ENCODE measurements at regions not wholly inside any gene's neighbourhood (a gene's known extent, or its start where the extent isn't known, plus 50 kb on each side); places are given as distances from the start of the nearest gene placed in this dataset.

DNA sequence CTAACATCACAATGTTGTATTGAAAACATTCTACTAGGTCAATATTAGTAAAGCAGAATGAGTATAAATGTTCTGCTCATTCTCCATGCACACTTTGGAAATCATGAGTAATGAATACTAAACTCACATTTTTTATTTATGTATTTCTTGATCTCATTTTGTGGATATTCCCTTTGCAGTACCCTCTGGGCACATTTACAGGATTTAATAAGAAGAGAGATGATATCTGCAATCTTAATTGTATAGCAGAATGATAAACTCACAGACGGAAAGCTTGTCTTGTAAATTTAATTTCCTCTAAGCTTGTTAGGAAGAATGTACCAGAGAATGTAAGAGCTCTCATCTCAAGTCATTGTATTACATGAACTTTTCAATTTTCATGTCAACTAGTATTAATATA, 1279.7 kb downstream of the PCDH7 start:
- Histone ChIP-seq H3K27ac (no peak overlapping the region), H3K4me3 (no peak overlapping the region)
- no peak for DNase-seq (ENCODE audit: low spot score)
- TF ChIP-seq, protein P1, sequence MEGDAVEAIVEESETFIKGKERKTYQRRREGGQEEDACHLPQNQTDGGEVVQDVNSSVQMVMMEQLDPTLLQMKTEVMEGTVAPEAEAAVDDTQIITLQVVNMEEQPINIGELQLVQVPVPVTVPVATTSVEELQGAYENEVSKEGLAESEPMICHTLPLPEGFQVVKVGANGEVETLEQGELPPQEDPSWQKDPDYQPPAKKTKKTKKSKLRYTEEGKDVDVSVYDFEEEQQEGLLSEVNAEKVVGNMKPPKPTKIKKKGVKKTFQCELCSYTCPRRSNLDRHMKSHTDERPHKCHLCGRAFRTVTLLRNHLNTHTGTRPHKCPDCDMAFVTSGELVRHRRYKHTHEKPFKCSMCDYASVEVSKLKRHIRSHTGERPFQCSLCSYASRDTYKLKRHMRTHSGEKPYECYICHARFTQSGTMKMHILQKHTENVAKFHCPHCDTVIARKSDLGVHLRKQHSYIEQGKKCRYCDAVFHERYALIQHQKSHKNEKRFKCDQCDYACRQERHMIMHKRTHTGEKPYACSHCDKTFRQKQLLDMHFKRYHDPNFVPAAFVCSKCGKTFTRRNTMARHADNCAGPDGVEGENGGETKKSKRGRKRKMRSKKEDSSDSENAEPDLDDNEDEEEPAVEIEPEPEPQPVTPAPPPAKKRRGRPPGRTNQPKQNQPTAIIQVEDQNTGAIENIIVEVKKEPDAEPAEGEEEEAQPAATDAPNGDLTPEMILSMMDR (IDR thresholded peaks at IDR 0.05) = no peak

DNA sequence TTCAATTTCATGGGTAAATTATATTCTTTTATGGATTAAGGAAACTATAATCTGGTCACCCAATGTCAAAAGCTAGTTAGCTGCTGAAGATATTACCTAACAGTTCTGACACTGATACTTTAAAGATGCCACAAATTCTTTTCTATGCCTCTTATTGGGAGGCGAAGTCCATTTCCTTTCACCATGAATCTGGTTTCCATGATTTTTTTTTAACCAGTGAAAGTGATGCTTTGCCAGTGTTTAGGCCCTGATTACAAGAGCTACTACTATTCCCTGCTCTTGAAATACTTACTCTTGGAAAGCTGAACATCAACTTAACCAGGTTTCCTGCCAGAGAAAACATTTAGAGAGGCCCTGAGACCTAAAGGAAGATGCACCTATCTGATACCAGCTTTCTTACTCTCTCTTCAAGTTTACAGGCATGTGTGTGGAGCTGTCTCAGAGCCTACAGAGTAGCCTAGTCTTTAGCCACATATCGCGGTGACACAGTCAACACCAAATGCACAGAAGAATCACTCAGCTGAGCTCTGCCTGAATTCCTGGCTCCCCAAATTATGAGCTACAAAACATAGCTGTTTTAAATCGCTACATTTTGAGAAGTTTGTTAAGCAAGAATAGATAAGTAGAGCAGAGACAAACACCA, 1280.8 kb downstream of the PCDH7 start:
- Histone ChIP-seq H3K4me3 (no peak overlapping the region), H3K27ac (no peak overlapping the region)
- TF ChIP-seq, protein P1 (IDR thresholded peaks at IDR 0.05) = no peak
- no peak for DNase-seq (ENCODE audit: low spot score)

- no peak overlapping the region for H3K4me3 ChIP-seq
- TF ChIP-seq, protein P1 (IDR thresholded peaks at IDR 0.05) = no peak
- H3K27ac ChIP-seq = no peak overlapping the region
- DNase-seq (ENCODE audit: low spot score) = no peak
Observed at GRCh38 chr4:32002037-32002747, 1282.0 kb downstream of the PCDH7 start.

DNA sequence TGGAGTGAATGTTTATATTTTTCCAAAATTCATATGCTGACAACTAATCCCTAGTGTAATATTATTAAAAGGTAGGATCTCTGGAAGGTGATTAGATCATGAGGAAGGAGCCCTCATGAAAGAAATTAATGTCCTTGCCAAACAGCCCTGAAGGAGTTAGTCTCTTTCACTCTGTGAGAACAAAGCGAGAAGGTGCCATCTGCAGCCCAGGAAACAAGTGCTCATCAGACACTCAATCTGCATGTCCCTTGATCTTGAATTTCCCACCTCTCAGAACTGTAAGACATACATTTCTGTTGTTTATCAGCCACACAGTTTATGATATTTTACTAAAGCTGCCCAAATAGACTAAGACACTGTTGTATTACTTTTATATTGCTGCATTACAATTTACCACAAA, 1283.4 kb downstream of the PCDH7 start:
- no peak for DNase-seq (ENCODE audit: low spot score)
- TF ChIP-seq, protein P1 (IDR thresholded peaks at IDR 0.05) = no peak
- H3K27ac ChIP-seq = no peak overlapping the region
- H3K4me3 ChIP-seq = no peak overlapping the region

- no peak for DNase-seq (ENCODE audit: low spot score)
- TF ChIP-seq, protein P1 (IDR thresholded peaks at IDR 0.05) = no peak
- Histone ChIP-seq H3K27ac (no peak overlapping the region), H3K4me3 (no peak overlapping the region)
Observed at GRCh38 chr4:32010221-32010620, 1290.1 kb downstream of the PCDH7 start.

GRCh38 chr4:32022071-32022470, 1301.9 kb downstream of the PCDH7 start:
- Histone ChIP-seq H3K27ac (no peak overlapping the region), H3K4me3 (no peak overlapping the region)
- DNase-seq (ENCODE audit: low spot score) = no peak
- TF ChIP-seq, protein P1 (IDR thresholded peaks at IDR 0.05) = no peak
